ENCODE measurements at regions not wholly inside any gene's neighbourhood (a gene's known extent, or its start where the extent isn't known, plus 50 kb on each side); places are given as distances from the start of the nearest gene placed in this dataset.
"Not testable (repeated sequence)": the region's sequence is repeated elsewhere in the genome, so short reads cannot be mapped to it uniquely, and the experiment has no call there.

DNA sequence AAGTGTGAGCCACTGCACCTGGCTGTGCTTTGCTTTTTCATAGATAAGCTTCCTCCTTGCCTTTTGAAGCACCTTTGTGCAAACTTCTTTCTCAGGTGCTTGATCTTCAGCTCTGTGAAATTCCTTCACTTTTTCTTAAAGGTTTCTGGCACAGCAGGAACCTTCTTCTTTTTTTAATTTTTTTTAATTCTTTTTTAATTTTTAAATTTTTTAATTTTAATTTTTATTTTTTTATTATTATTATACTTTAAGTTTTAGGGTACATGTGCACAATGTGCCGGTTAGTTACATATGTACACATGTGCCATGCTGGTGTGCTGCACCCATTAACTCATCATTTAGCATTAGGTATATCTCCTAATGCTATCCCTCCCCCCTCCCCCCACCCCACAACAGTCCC is 161.0 kb upstream of the ROPN1 start:
- TF ChIP-seq, protein P1, sequence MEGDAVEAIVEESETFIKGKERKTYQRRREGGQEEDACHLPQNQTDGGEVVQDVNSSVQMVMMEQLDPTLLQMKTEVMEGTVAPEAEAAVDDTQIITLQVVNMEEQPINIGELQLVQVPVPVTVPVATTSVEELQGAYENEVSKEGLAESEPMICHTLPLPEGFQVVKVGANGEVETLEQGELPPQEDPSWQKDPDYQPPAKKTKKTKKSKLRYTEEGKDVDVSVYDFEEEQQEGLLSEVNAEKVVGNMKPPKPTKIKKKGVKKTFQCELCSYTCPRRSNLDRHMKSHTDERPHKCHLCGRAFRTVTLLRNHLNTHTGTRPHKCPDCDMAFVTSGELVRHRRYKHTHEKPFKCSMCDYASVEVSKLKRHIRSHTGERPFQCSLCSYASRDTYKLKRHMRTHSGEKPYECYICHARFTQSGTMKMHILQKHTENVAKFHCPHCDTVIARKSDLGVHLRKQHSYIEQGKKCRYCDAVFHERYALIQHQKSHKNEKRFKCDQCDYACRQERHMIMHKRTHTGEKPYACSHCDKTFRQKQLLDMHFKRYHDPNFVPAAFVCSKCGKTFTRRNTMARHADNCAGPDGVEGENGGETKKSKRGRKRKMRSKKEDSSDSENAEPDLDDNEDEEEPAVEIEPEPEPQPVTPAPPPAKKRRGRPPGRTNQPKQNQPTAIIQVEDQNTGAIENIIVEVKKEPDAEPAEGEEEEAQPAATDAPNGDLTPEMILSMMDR (IDR thresholded peaks at IDR 0.05): not testable (repeated sequence)
- TF ChIP-seq POLR2A, POLR2AphosphoS5 (IDR thresholded peaks at IDR 0.05): not testable (repeated sequence)
